ENCODE measurements at regions not wholly inside any gene's neighbourhood (a gene's known extent, or its start where the extent isn't known, plus 50 kb on each side); places are given as distances from the start of the nearest gene placed in this dataset.

DNA sequence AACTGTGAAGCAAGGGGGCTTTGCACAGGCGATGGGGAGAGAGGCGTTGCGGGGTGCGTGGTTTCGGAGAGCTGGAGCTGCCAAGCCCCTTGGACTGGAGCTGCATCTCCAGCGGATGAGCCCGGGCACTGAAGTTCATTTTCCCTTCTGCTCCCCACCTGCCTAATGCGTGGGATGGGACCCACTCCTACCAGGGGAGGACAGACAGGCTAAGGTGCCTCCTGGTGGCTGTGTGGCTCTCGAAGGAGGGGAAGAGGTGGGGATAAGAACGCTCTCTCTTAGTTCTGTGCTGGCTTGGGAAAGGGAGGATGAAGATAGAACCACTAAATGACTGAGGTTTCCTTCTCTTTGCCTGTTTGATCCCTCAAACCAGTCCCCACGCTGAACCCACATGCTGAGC is 177.6 kb upstream of the PITRM1 start:
- Histone ChIP-seq H3K4me3 (ENCODE audit: low read depth, low read length, poor library complexity, severe bottlenecking) (no peak overlapping the region), H3K27ac (ENCODE audit: low read depth, low read length, poor library complexity, severe bottlenecking) (no peak overlapping the region), H3K27me3 (replicated peaks; ENCODE audit: insufficient read depth, low read depth, low read length, poor library complexity) (no peaks in the 10 kb centered on the region), H3K4me1 (ENCODE audit: insufficient read depth, low read length, poor library complexity, severe bottlenecking) (peaks cover 17% of the 10 kb centered on the region), H3K36me3 (ENCODE audit: insufficient read depth, low read length, poor library complexity, severe bottlenecking) (no peaks in the 10 kb centered on the region), H3K9me3 (ENCODE audit: low read depth, low read length, poor library complexity, severe bottlenecking) (no peaks in the 10 kb centered on the region)
- TF ChIP-seq CTCF (conservative IDR thresholded peaks at IDR 0.05; ENCODE audit: low read depth, low read length): no peak
- no peak for TF ChIP-seq EZH2 (IDR thresholded peaks at IDR 0.05; ENCODE audit: borderline replicate concordance, low read depth, low read length, poor library complexity, severe bottlenecking)
- BruUV-seq (replicated peaks): no TSS peak
- intact Hi-C loops (cut with micrococcal nuclease; ENCODE audit: unreplicated experiment): no loop called here
- DNase-seq (ENCODE audit: low spot score): no peak
- ChIA-PET CTCF (no interaction called here), POLR2A (ENCODE audit: low non-redundant PET) (no interaction called here)

DNA sequence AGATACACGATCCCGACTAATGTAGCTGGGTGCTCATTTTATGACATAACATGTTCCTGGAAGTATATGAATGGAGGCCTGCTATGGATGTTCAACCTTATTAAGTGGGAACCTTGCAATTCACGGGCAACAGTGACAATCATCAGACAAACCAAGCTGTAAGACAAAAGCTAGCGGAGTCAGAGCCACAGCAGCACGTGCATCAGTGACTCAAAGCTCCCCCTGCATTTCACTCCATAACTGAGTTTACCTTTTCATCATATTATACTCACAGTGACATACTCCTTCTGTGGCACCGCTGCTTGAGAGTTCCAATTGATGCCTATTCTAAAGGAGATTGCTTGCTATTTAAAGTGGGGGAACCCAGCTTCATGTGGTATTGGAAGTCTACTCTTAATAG is 176.0 kb upstream of the PITRM1 start:
- DNase-seq (ENCODE audit: low spot score): no peak
- ChIA-PET CTCF (no interaction called here), POLR2A (ENCODE audit: low non-redundant PET) (interaction anchor here (0.7 kb wide), 1 partner anchor 19 kb away, joined by 3 read pairs; no protein-coding TSS in a partner anchor)
- Histone ChIP-seq H3K9me3 (ENCODE audit: low read depth, low read length, poor library complexity, severe bottlenecking) (no peaks in the 10 kb centered on the region), H3K4me3 (ENCODE audit: low read depth, low read length, poor library complexity, severe bottlenecking) (no peak overlapping the region), H3K27ac (ENCODE audit: low read depth, low read length, poor library complexity, severe bottlenecking) (no peak overlapping the region), H3K4me1 (ENCODE audit: insufficient read depth, low read length, poor library complexity, severe bottlenecking) (peaks cover 17% of the 10 kb centered on the region), H3K27me3 (replicated peaks; ENCODE audit: insufficient read depth, low read depth, low read length, poor library complexity) (no peaks in the 10 kb centered on the region), H3K36me3 (ENCODE audit: insufficient read depth, low read length, poor library complexity, severe bottlenecking) (no peaks in the 10 kb centered on the region)
- intact Hi-C loops (cut with micrococcal nuclease; ENCODE audit: unreplicated experiment): no loop called here
- BruUV-seq (replicated peaks): no TSS peak
- TF ChIP-seq CTCF (conservative IDR thresholded peaks at IDR 0.05; ENCODE audit: low read depth, low read length) (no peak), EZH2 (IDR thresholded peaks at IDR 0.05; ENCODE audit: borderline replicate concordance, low read depth, low read length, poor library complexity, severe bottlenecking) (no peak)

- peaks cover 17% of the 10 kb centered on the region for H3K4me1 ChIP-seq (ENCODE audit: insufficient read depth, low read length, poor library complexity, severe bottlenecking)
- no TSS peak for BruUV-seq (replicated peaks)
- TF ChIP-seq CTCF (conservative IDR thresholded peaks at IDR 0.05; ENCODE audit: low read depth, low read length) (no peak), EZH2 (IDR thresholded peaks at IDR 0.05; ENCODE audit: borderline replicate concordance, low read depth, low read length, poor library complexity, severe bottlenecking) (no peak)
- H3K27me3 ChIP-seq (replicated peaks; ENCODE audit: insufficient read depth, low read depth, low read length, poor library complexity): no peaks in the 10 kb centered on the region
- H3K27ac ChIP-seq (ENCODE audit: low read depth, low read length, poor library complexity, severe bottlenecking): no peak overlapping the region
- ChIA-PET POLR2A (ENCODE audit: low non-redundant PET) (interaction anchor here (0.7 kb wide), 1 partner anchor 20 kb away, joined by 3 read pairs; no protein-coding TSS in a partner anchor), CTCF (no interaction called here)
- no peak for DNase-seq (ENCODE audit: low spot score)
- intact Hi-C loops (cut with micrococcal nuclease; ENCODE audit: unreplicated experiment): no loop called here
- no peak overlapping the region for H3K4me3 ChIP-seq (ENCODE audit: low read depth, low read length, poor library complexity, severe bottlenecking)
- H3K9me3 ChIP-seq (ENCODE audit: low read depth, low read length, poor library complexity, severe bottlenecking): no peaks in the 10 kb centered on the region
- H3K36me3 ChIP-seq (ENCODE audit: insufficient read depth, low read length, poor library complexity, severe bottlenecking): no peaks in the 10 kb centered on the region
These were observed 175.0 kb upstream of the PITRM1 start for GRCh38 chr10:3347413-3348182.

Measured in A673 (cell line).